ENCODE measurements at regions not wholly inside any gene's neighbourhood (a gene's known extent, or its start where the extent isn't known, plus 50 kb on each side); places are given as distances from the start of the nearest gene placed in this dataset.

GRCh38 chr9:108197008-108197365 is 658.8 kb downstream of the ACTL7B start:
- Histone ChIP-seq H3K9ac (no peak overlapping the region), H2AFZ (ENCODE audit: low read depth) (no peak overlapping the region), H3K4me2 (no peak overlapping the region), H3K4me1 (ENCODE audit: low read depth, poor library complexity, severe bottlenecking) (no peaks in the 10 kb centered on the region), H3K36me3 (ENCODE audit: insufficient read depth) (no peaks in the 10 kb centered on the region), H3K27ac (no peak overlapping the region), H3K27me3 (ENCODE audit: insufficient read depth, low read depth) (no peaks in the 10 kb centered on the region), H3K79me2 (ENCODE audit: insufficient read depth, low read depth) (no peaks in the 10 kb centered on the region), H3K4me3 (IDR thresholded peaks at IDR 0.05; ENCODE audit: insufficient read depth, low read depth, low read length) (no peak overlapping the region), H4K20me1 (ENCODE audit: insufficient read depth) (no peaks in the 10 kb centered on the region)
- TF ChIP-seq CTCF (conservative IDR thresholded peaks at IDR 0.05; ENCODE audit: low read depth, low read length), result no peak

GRCh38 chr9:108196332-108197007 is 659.3 kb downstream of the ACTL7B start:
- TF ChIP-seq CTCF (conservative IDR thresholded peaks at IDR 0.05; ENCODE audit: low read depth, low read length), result no peak
- Histone ChIP-seq H3K4me3 (IDR thresholded peaks at IDR 0.05; ENCODE audit: insufficient read depth, low read depth, low read length) (no peak overlapping the region), H3K79me2 (ENCODE audit: insufficient read depth, low read depth) (no peaks in the 10 kb centered on the region), H3K4me1 (ENCODE audit: low read depth, poor library complexity, severe bottlenecking) (no peaks in the 10 kb centered on the region), H3K36me3 (ENCODE audit: insufficient read depth) (no peaks in the 10 kb centered on the region), H2AFZ (ENCODE audit: low read depth) (no peak overlapping the region), H3K27ac (no peak overlapping the region), H4K20me1 (ENCODE audit: insufficient read depth) (no peaks in the 10 kb centered on the region), H3K4me2 (no peak overlapping the region), H3K27me3 (ENCODE audit: insufficient read depth, low read depth) (no peaks in the 10 kb centered on the region), H3K9ac (no peak overlapping the region)

- H2AFZ ChIP-seq (ENCODE audit: low read depth), result no peak overlapping the region
- H3K4me2 ChIP-seq, result no peak overlapping the region
- no peaks in the 10 kb centered on the region for H3K36me3 ChIP-seq (ENCODE audit: insufficient read depth)
- H4K20me1 ChIP-seq (ENCODE audit: insufficient read depth), result no peaks in the 10 kb centered on the region
- H3K27me3 ChIP-seq (ENCODE audit: insufficient read depth, low read depth), result no peaks in the 10 kb centered on the region
- no peaks in the 10 kb centered on the region for H3K4me1 ChIP-seq (ENCODE audit: low read depth, poor library complexity, severe bottlenecking)
- no peak overlapping the region for H3K4me3 ChIP-seq (IDR thresholded peaks at IDR 0.05; ENCODE audit: insufficient read depth, low read depth, low read length)
- H3K27ac ChIP-seq, result no peak overlapping the region
- H3K79me2 ChIP-seq (ENCODE audit: insufficient read depth, low read depth), result no peaks in the 10 kb centered on the region
- H3K9ac ChIP-seq, result no peak overlapping the region
- TF ChIP-seq CTCF (conservative IDR thresholded peaks at IDR 0.05; ENCODE audit: low read depth, low read length), result no peak
These were observed 661.6 kb downstream of the ACTL7B start for GRCh38 chr9:108194154-108194553.

- no peak for TF ChIP-seq CTCF (conservative IDR thresholded peaks at IDR 0.05; ENCODE audit: low read depth, low read length)
- Histone ChIP-seq H3K36me3 (ENCODE audit: insufficient read depth) (no peaks in the 10 kb centered on the region), H3K4me1 (ENCODE audit: low read depth, poor library complexity, severe bottlenecking) (no peaks in the 10 kb centered on the region), H3K79me2 (ENCODE audit: insufficient read depth, low read depth) (no peaks in the 10 kb centered on the region), H3K27me3 (ENCODE audit: insufficient read depth, low read depth) (no peaks in the 10 kb centered on the region), H3K4me3 (IDR thresholded peaks at IDR 0.05; ENCODE audit: insufficient read depth, low read depth, low read length) (no peak overlapping the region), H2AFZ (ENCODE audit: low read depth) (no peak overlapping the region), H3K27ac (no peak overlapping the region), H3K9ac (no peak overlapping the region), H3K4me2 (no peak overlapping the region), H4K20me1 (ENCODE audit: insufficient read depth) (no peaks in the 10 kb centered on the region)
These were observed 662.6 kb downstream of the ACTL7B start for GRCh38 chr9:108193026-108193710.

Measured in KMS-11 (cell line).